Renal cortical epithelial cell (primary cell): ENCODE measurements at regions not wholly inside any gene's neighbourhood (a gene's known extent, or its start where the extent isn't known, plus 50 kb on each side); places are given as distances from the start of the nearest gene placed in this dataset.
"Not testable (repeated sequence)": the region's sequence is repeated elsewhere in the genome, so short reads cannot be mapped to it uniquely, and the experiment has no call there.

Experiments
- DNase-seq: peaks from one replicate; pipeline ENCODE4 v3.0.0-alpha.2; 2011; ENCODE audit warnings: low read depth

DNA sequence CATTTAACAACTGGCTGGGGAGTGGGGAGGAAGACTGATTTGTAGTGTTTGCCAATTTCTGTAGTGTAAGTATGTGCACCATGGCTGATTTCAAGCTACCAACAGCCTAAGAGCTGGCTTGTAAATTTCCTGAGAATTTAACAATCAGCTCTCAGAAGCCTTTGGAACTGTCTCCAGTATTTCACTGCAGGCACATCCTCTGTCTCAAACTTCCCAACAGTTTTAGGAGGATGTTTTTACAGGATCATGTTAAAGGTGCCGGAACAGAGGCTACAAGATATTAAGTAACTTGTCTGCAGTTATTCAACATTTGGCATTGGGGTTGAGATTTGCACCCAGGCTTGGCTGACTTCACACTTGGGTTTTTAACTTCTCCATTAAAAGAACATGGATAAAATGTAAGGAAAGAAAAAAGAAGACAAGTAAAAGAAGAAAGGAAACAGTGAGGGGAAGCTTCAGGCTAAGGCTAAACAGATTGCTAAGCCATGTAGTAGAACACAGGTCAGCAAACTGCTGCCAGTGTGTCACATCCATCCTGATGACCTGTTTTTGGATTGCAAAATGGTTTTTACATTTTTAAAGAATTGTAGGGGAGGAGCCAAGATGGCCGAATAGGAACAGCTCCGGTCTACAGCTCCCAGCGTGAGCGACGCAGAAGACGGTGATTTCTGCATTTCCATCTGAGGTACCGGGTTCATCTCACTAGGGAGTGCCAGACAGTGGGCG, 204.8 kb upstream of the SESN3 start:
- DNase-seq: no peak

DNA sequence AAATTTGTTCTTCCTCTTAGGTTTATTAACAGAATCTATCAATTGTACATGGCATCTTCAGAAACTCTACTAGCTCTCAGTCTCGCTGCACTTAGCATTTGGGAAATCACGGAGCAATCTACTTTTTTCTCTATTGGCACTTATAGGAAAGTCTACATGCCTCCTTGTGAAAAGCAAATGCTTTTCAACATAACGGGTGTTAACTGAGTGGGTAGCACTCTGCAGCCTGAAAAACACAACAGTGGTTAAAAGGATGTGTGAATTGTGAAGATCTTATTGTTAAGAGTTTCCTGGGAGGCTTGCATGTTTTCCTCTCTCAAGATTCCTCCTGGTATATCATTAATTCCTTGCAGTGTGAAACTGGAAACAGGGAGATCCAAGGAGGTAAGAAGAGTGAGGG, 204.2 kb upstream of the SESN3 start:
- no peak for DNase-seq

DNA sequence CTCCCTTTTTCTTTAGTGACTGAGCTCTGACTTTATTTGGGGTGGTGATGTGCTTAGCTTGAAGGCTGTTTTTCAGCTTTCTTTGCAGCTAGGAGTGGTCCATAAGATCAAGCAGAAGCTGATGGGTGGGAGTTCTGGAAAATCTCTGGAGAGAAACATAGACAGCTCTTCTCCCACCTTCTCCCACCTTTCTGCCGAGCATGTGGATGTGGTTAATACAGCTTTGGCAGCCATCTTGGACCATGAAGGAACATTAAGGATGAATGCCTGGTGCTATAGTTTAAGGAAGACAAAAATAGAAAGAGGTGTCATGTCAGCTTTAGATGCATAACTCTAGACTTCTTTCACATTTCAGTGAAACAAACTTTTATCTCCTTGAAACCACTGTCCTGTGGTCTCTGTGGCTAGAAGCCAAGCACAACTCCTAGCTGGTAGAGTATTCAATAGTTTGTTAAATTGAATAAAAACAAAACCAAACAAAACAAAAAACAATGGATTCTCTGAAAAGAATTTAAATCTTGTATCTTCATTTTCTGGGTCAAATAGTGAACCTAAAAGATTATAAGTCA, 203.6 kb upstream of the SESN3 start:
- no peak for DNase-seq

DNA sequence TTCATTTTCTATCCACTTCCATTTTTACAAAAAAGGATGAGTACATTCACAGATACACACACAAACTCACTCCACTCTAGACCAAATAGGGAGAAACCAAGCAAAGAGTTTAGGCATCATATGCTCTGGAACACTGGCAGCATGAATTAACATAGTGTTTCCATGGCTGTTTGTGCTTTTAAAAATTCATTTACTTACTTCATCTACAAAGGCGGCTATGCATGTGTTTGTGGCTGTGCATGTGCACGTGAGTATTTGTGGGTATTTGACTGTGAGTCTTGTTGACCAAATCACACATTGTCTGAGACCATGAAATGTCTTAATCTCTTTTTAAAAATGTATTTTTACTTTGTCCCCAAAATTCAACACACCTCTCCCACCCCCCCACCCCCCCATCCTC, 203.0 kb upstream of the SESN3 start:
- no peak for DNase-seq

DNA sequence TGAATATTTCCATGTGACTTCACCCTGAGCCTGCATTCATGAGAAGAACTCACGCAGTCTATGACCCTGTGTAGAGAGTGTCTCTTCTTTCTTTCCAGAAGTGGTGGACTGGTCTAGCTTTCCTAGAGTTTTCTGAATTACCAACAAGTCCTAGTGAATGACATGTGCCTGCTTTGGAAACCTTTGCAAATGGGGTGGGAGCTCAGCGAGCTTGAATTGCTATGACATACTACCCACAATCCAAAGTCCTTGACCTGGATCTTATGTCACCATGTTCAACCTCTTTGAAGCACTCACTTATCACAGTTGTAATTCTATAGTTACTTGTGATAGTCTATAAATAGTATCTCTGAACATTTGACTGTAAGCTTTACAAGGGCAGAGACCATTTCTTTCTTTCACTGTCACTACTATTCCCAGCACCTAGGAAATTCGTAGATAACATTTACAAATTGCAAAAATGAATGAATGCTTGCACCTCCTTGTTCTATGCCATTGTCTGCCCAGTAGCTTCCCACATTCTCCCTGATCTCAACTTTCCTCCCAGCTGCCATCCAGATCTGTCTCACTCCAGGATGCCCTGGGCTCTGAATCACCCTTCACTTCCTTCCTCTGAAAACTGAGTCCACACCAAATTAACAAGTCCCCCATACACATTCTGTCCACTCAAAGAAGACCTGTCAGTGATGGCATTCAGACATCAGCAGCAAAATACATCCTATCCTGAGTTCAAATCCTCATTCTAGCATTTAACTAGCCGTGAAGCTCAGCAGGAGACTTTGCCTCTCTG, 201.9 kb upstream of the SESN3 start:
- DNase-seq: no peak

DNA sequence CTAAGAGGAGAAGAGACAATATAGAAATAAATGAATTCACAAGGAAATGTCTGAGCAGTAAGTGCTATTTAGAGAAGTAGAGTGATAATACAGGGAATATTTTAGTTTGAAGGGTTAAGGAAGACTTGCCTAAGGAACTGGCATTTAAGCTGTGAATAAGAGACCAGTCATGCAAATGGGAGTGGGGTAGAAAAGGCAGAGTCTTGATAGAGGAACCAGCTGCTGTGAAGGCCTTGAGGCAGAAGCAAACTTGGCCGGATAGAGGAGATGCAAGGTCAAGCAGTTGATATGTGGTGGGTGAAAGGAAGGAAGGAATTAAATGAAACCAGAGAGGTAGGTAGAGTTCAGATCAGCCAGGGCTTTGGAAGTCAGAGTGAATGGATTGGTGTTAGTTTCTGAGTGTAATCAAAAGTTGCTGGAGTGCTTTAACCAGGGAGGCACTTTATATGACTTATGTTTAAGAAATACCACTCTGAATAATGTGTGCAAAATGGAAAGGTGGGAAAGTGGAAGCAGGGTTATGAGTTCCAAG, 198.4 kb upstream of the SESN3 start:
- no peak for DNase-seq

DNA sequence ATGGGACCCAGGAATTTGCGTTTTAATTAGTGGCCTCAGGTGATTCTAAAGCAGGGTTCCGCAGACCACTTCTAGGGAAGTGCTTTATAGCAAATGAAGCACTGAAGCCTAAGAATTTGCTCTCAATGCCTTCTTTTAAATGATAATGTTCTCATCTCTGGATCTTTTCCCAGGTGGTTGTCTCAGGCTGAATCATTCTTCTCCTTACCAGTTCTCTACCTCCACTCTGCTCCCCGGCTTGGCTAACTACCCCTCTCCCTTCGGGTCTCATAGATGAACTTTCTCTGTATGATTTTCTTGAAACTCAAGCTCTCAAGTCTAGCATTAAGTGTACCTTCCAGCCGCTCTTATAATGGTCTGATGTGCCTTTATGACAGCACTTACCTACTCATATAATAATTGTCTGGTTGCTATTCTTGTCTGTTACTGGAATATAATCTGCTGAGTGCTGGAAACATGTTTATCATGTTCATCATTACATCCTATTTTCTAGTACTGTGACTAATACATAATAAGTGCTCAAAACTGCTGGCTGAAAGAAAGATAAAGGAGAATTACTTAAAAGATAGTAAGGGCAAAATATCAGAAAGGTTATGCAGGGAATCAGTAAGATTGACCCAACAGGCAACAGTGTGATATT, 195.9 kb upstream of the SESN3 start:
- DNase-seq: no peak

DNA sequence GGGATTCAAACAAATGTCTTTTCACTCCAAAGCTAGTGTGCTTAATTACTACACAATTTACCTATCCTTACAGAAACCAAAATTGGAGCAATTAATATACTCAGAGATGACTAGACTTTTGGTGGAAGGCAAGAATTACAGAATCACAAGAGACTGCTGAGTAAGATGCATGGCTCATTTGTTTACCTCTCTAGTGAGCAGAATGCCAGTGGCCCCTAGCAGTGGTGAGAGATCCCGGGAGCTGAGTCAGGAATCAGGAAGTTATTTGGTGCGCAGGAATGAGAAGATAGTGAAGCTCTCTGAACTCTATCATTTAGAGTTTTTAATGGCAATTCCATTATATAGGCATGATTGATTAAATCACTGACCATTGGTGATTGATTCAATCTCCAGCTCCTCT, 188.9 kb upstream of the SESN3 start:
- peak; percentile 73 for DNase-seq

DNA sequence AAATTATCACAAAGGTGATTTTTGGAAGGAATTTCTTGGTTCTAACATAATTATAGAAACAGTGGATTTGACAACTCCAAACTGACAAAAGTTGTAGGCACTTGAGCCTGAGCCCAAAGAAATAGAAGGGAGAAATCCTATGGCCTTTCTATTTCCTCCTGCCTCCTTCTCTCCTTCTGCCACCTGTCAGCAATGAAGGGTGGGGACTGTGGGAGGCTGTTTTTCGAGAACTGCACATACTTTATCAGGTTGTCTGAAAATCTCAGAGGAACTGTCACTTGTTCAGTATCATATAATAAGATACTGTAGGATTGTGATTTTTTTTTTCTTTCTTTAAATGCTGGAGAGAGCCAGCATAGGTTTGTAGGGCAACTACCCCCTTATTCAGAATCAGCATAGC, 187.9 kb upstream of the SESN3 start:
- DNase-seq: no peak

DNA sequence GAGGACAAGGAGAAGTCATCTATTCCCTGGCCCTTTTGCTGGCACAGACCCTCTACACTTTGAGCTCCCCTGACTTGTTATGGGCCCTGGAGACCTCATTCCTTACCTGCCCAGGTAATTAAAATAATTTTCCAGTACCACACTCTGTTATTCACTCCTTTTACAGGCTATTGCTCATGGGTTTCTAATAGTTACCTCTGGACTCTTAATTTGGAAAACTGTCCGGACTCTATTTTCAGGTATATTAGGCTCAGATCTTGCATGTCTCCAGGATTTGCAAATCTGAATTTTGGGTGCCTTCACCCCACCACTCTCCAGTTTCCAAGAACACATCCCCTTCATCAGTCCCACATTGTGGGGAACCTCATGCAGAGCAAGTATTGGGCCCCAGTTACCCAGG, 186.8 kb upstream of the SESN3 start:
- DNase-seq: no peak

DNA sequence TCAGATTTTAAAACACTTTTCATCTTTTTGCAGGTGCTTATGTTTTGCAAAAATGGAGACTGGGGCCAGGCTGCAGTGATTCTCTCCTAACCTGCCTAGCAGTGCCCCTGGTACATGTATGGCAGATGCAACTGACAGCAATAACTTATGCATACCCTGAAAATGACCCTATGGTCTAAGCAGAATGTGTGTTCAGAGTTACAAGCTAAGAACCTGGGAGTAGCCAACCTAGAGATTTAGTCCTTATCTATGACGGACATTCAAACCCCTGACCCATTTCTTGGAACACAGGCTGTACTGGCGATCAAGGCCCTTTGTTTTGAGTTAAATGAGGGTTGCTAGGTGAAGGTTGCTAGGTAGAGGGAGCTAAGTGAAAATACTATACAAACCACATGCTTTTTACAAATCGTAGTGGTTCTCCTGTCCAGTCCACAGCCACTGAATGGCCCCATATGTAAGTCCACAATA, 184.9 kb upstream of the SESN3 start:
- peak; percentile 9 for DNase-seq

DNA sequence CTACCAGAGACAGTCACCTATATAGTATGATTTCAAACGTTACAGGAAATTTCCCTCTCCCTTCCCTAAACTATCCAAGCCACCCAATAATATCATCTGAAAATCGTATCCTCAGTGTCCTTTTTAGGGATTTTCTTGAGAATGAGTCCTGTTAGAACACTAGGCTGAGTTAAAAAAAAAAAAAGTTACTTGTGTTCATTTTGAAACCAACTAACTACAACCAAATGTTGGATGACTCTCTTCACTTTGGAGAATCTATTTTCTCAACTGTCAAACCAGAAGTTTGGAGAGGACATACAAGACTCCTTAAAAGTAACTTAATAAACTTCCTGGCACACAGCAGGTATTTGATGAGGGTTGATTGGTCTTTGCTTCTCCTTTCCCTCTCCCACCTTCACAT, 183.2 kb upstream of the SESN3 start:
- no peak for DNase-seq

DNA sequence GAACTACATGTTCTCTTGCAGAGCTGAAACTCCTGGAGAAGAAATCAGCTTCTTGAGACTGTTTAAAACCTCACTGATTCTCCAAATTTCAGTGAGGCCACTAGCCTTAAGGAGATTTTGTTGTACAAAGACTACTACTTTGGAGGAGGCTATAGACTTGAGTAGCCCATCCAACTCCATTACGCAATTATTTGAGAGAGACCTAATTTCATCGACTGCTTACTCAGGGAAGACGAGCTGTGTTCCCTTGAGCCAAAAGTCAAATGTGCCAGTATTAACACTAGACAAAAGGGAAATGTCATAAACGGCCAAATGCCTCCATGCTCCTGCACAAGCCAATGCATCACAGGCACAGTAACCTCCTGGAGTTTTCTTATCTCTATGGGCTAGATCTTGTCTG, 182.8 kb upstream of the SESN3 start:
- no peak for DNase-seq

DNA sequence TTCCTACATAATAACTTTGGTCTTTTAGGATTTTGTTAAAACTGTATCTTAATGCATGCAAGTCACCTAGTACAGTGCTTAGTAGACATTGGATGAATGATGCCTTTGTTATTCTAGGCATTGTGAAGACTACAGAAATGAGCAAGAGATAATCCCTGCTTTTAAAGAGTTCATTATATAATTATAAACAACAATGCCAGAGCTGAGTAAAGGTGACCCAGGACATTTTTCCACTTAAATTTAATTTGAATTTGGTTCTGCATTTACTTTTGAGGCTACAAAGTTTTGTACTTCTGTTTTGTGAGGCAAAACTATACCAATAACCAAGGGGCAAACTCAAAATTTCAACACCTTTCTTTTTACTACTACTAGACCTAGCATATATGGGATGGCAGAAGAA, 182.0 kb upstream of the SESN3 start:
- DNase-seq: no peak

DNA sequence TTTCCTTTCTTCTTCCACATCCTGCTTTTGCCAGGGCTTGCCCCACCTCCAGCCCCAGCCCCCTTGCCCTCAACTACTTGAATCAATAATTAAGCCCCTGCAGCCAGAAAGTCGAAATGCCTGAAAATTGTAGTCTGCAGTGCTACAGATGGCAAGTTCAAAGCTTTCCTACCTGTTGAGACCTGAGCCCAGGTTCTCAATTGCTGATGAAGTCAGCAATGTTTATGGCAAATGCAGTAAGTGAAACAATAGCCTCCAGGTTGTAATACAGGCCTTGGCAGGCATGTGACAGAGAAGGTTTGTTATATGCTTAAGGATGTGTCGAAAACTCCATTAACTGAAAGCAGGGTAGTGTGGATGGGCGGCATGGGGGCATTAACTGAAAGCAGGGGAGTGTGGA, 181.1 kb upstream of the SESN3 start:
- DNase-seq: no peak

DNA sequence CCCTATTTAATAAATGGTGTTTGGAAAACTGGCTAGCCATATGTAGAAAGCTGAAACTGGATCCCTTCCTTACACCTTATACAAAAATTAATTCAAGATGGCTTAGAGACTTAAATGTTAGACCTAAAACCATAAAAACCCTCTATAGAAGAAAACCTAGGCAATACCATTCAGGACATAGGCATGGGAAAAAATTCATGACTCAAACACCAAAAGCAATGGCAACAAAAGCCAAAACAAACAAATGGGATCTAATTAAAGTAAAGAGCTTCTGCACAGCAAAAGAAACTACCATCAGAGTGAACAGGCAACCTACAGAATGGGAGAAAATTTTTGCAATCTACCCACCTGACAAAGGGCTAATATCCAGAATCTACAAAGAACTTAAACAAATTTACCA, 179.7 kb upstream of the SESN3 start:
- not testable (repeated sequence) for DNase-seq

DNA sequence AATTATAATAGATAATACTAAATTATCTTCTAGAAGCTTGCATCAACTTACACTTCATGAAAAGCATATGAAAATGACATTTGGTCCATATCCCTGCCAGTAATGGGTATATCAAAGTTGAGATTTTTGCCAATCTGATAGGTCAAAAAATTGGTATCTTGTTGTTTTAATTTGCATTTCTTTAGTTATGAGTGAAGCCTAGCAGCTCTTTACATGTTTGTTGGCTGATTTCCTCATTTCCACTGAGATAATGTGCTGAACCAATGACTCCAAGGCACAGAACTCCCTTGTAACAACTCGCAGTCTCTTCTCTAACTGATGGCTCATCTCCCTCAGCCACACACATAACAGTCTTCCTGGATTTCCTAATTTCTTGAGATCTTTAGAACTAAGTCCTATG, 175.3 kb upstream of the SESN3 start:
- no peak for DNase-seq

DNA sequence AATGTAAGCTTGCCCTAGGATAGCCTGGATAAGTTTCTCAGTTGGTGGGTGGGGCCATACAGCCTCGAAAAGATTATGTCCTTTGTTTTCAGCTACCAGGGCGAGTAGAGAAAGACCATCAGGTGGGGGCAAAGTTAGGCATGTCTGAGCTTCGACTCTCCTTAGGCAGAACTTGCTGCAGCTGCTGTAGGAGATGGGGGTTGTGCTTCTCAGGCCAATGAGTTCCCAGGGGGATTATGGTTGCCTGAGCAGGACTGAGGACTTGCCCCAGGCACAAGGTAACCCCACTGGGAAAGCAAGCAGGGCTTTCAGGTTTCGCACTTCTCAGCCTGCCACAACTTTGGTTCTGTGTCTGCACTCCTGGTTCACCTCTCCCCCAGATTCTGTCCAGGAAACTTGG, 173.4 kb upstream of the SESN3 start:
- DNase-seq: no peak

DNA sequence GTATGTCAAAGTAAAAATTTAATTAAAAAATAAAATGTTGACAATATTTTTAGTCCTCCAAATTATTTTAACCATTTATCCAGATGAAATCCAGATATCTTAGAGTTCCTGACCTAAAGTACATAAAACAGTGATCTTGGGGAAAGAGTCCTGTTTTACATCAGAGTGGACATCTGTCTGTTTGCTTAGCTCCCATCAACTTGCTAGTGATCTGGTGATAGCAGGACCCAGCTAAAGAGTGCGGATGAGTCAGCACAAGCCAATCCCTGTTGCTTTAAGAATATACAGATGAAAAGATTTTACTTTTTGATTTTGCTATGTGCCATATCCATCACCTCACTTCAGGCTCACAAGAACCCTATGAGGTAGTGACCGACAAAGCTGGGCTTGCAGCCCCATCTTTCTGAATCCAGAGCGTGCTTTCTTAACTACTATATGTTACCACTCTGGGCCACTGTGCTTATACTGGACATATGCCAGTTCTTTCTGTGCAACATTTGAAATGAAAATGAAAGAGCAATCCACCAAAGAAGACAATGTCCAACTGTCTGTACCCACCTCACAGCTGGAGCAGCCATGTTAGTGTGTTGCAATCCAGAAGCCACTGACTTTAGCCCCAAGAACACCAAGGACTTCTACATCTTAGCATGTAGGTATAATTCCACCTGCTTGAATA, 167.6 kb upstream of the SESN3 start:
- DNase-seq: no peak

DNA sequence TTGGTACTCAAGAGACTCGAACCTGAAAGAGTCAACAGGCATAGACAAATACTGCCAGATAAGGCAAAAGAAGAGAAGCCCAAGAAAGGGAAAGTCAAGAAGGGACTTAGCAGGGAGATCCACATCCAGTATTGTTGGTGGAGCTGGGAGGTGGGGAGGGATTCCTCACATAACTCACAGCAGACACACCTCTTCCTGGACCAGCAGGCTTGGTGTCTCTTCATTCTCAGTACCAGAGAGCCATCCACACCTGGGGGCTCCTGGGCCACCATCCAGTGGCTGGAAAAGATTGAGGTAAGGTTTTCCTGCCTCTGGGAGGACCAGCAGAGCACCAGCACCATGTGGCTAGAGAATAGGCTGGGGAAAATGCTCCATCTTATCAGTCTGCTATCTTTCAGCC, 161.6 kb upstream of the SESN3 start:
- DNase-seq: no peak

DNA sequence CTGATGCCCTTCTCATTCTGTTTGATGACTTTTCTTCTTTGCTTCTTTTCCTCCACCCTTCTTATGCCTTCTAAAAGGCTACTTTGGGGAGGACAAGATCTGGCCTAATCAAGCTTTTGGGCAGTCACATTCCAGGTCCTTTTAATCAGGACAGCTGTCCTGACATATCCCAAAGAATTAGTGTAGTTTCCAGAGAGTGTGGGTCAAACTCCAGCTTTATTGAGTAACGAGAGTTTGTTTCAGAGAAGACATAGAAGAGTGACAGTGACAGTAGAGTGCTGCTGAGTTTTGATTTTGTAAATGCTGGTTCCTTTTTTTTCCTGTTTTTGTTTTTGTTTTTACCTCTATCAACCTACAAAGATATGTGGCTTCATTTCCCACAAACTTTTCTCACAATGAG, 158.4 kb upstream of the SESN3 start:
- no peak for DNase-seq

DNA sequence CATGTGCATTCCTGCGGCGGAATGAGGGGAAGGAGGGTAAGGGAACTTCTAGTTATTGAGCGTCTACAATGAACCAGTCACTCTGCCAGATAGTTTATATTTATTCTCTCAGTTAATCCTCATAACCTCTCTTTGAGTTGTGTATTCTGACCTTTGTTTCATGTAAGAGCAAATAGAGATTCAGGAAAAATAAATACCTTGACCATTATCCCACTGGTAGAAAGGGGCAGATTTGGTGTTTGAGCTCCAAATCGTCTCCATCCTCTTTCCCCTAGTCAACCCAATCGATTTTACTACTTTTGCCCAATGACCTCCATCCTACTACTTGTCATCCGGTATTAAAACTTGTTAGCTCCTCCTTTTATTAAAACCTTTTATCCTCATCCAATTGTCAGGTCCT, 157.1 kb upstream of the SESN3 start:
- DNase-seq: no peak
